ENCODE measurements at regions not wholly inside any gene's neighbourhood (a gene's known extent, or its start where the extent isn't known, plus 50 kb on each side); places are given as distances from the start of the nearest gene placed in this dataset.

DNA sequence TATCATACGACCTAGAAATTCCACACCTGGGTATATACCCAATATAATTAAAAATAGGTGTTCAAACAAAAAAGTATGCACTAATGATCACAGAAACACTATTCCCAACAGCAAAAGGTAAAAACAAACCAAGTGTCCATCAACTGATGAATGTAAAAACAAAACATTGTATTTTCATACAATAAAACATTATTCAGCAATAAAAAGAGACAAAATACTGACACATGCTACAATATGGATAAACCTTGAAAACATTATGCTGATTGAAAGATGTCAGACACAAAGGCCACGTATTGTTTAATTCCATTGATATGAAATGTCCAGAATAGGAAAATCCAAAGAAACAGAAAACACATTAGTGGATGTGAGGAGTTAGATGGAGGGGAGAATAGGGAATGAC is 71.0 kb downstream of the RPL22L1 start:
- TF ChIP-seq POLR2A (IDR thresholded peaks at IDR 0.05; ENCODE audit: low read depth, low read length): no peak
- no peak for FAIRE-seq
- DNase-seq (ENCODE audit: insufficient read length, low spot score): no peak

GRCh38 chr3:170797685-170798084 is 72.3 kb downstream of the RPL22L1 start:
- FAIRE-seq (no peak), DNase-seq (ENCODE audit: insufficient read length, low spot score) (no peak)
- TF ChIP-seq POLR2A (IDR thresholded peaks at IDR 0.05; ENCODE audit: low read depth, low read length): no peak

DNA sequence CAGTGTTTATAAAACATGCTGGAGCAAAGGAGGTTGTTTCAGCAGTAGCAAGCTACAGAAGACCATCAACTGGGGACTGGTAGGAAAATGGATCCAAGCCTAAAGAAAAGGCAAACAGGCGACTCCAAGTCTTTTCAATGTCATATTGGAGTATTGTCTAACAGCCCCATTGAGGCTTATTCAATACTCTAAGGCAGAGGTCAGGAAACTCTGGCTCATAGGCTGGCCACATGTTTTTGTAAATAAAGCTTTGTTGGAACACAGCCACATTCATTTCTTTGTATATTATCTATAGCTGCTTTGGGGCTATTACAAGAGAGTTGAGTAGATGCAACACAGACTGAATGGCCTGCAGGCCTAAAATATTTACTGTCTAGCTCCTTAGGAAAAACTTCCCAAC is 77.5 kb downstream of the RPL22L1 start:
- no peak for DNase-seq (ENCODE audit: insufficient read length, low spot score)
- no peak for FAIRE-seq
- TF ChIP-seq POLR2A (IDR thresholded peaks at IDR 0.05; ENCODE audit: low read depth, low read length): no peak

- TF ChIP-seq POLR2A (IDR thresholded peaks at IDR 0.05; ENCODE audit: low read depth, low read length): no peak
- no peak for DNase-seq (ENCODE audit: insufficient read length, low spot score)
- FAIRE-seq: no peak
Observed at GRCh38 chr3:170790647-170791046, 79.3 kb downstream of the RPL22L1 start.

DNA sequence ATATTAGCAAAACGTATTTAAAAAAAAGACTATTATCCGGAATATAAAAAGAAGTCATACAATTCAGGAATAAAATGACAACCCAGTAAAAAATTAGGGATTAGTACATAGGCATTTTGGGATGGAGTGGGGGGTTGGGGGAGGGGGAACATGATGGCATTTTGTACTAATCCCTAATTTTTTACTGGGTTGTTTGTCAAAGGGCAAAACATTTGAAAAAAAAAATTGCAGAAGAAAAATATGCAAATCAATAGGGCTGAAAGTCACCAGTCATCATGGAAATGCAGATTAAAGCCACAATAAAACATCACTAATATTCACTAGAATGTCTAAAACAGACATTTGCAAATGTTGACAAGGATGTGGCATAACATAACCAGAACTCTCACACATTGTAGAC is 82.5 kb downstream of the RPL22L1 start:
- FAIRE-seq: no peak
- DNase-seq (ENCODE audit: insufficient read length, low spot score): no peak
- TF ChIP-seq POLR2A (IDR thresholded peaks at IDR 0.05; ENCODE audit: low read depth, low read length): no peak

DNA sequence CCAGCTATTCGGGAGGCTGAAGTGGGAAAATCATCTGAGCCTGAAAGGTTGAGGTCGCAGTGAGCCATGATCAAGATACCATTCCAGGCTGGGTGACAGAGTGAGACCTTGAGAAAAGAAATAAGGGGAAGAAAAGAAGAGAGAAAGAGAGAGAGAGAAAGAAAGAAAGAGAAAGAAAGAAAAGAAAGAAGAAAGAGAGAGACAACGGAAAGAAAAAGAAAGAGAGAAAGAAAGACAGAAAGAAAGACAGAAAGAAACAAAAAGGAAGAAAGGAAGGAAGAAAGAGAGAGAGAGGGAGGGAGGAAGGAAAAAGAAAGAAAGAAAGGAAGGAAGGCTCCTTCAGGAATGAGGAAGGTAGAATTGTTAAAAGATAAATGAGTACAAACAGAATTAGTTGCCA is 84.5 kb downstream of the RPL22L1 start:
- DNase-seq (ENCODE audit: insufficient read length, low spot score): no peak
- FAIRE-seq: no peak
- TF ChIP-seq POLR2A (IDR thresholded peaks at IDR 0.05; ENCODE audit: low read depth, low read length): no peak

DNA sequence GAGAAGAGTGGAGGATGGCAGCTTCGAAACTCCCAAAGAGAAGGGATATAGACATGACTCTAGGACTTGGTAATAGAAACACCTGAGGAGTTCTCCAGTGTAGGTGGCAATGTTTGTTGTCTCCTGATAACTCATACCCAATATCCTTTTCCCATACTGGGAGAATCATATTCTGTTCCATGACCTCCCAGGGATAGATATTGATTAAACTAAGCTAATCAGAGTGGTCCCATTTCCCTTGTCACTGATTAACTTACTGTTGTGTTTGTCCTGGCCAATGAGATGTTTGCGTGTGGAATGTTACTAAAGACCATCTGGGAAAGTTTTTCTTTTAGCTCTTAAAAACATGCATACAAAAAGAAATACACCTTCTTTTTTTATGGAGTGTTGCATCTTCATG is 85.6 kb downstream of the RPL22L1 start:
- TF ChIP-seq POLR2A (IDR thresholded peaks at IDR 0.05; ENCODE audit: low read depth, low read length): no peak
- no peak for FAIRE-seq
- no peak for DNase-seq (ENCODE audit: insufficient read length, low spot score)

- DNase-seq (ENCODE audit: insufficient read length, low spot score) (no peak), FAIRE-seq (no peak)
- TF ChIP-seq POLR2A (IDR thresholded peaks at IDR 0.05; ENCODE audit: low read depth, low read length): no peak
Observed at GRCh38 chr3:170780955-170781354, 89.0 kb downstream of the RPL22L1 start.

- FAIRE-seq: no peak
- DNase-seq (ENCODE audit: insufficient read length, low spot score): no peak
- TF ChIP-seq POLR2A (IDR thresholded peaks at IDR 0.05; ENCODE audit: low read depth, low read length): no peak
Observed at GRCh38 chr3:170780471-170780870, 89.5 kb downstream of the RPL22L1 start.

DNA sequence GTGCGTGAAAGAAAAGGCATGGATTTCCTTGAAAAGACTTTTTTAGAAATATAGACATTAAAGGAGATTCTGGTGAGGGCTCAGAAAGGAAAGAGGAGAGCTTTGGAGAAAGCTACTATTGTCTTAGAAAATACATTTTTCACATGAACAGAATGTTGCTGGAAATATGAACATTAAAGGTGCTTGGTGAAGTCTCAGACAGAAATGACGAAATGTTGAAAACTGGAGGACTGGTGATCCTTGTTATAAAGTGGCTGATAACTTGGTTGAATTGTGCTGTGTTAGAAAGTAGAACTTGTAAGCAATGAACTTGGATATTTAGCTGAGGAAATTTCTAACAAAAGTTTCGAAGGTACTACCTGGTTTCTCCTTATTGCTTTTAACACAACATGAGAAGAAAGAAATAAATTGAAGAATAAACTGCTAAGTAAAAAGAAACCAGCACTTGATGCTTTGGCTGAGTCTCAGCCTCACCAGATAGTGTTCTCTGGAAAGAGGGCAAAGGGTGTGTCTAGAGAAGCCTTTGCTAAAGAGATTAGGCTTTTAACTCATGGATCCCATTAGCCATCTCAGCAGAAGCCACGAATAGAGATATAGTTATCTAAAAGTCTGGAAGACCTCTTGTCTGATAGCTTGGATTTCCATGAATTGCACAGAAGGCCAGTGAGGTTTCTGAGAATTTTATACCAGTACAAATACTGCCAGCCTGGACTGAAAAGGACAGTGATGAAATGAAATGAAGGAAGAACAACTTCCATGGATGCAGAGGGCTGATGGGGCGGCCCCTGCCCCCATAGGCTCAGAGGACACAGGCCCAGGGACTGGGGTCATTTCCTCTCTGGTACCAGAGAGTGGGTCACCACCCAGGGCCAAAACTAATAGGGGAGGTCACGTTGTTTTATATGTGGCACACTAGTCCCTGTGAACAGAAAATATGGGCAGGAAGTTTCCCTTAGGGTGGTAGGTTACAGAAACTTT is 91.5 kb downstream of the RPL22L1 start:
- DNase-seq (ENCODE audit: insufficient read length, low spot score): no peak
- no peak for TF ChIP-seq POLR2A (IDR thresholded peaks at IDR 0.05; ENCODE audit: low read depth, low read length)
- FAIRE-seq: no peak

GRCh38 chr3:170777564-170777926 is 92.5 kb downstream of the RPL22L1 start:
- FAIRE-seq: no peak
- no peak for TF ChIP-seq POLR2A (IDR thresholded peaks at IDR 0.05; ENCODE audit: low read depth, low read length)
- no peak for DNase-seq (ENCODE audit: insufficient read length, low spot score)

- FAIRE-seq (no peak), DNase-seq (ENCODE audit: insufficient read length, low spot score) (no peak)
- no peak for TF ChIP-seq POLR2A (IDR thresholded peaks at IDR 0.05; ENCODE audit: low read depth, low read length)
Observed at GRCh38 chr3:170776887-170777563, 93.0 kb downstream of the RPL22L1 start.

- TF ChIP-seq POLR2A (IDR thresholded peaks at IDR 0.05; ENCODE audit: low read depth, low read length): no peak
- no peak for DNase-seq (ENCODE audit: insufficient read length, low spot score)
- FAIRE-seq: no peak
Observed at GRCh38 chr3:170773682-170774425, 96.1 kb downstream of the RPL22L1 start.

DNA sequence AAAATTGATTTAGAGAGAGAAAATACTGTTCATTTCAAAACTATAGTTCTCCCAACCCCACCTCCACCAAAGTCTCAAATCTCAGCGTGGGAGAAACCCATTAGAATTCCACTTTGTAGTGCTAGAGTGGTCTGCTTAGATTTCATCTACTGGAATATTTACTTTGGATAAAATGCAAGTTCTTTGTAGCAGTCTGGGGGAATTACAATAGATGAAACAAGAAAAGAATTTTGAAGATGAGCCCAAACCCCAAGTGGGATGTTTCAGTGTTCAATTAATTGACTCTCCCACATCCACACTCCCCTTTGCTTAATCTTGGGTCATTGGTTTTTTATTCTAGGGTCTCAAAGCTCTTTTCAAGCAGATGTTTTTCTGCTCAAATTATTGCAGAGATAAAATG is 97.8 kb downstream of the RPL22L1 start:
- TF ChIP-seq POLR2A (IDR thresholded peaks at IDR 0.05; ENCODE audit: low read depth, low read length): no peak
- no peak for FAIRE-seq
- no peak for DNase-seq (ENCODE audit: insufficient read length, low spot score)
